GM23248 (cell line): ENCODE measurements at regions not wholly inside any gene's neighbourhood (a gene's known extent, or its start where the extent isn't known, plus 50 kb on each side); places are given as distances from the start of the nearest gene placed in this dataset.
"Not testable (repeated sequence)": the region's sequence is repeated elsewhere in the genome, so short reads cannot be mapped to it uniquely, and the experiment has no call there.

Experiments used
- EZH2 ChIP-seq: fragments of 200-600 bp; sonication (generic); IDR thresholded peaks from 2 replicates; pipeline ENCODE4 v1.6.1; 2018; ENCODE audit warnings: antibody characterized with exemption, mild to moderate bottlenecking; ENCODE audit not compliant: insufficient read depth, poor library complexity, severe bottlenecking
- EZH2phosphoT487 ChIP-seq: fragments of 200-600 bp; sonication (generic); IDR thresholded peaks from 2 replicates; pipeline ENCODE4 v1.6.1; 2018; ENCODE audit warnings: antibody characterized with exemption, moderate library complexity, mild to moderate bottlenecking, low read depth; ENCODE audit not compliant: insufficient read depth

DNA sequence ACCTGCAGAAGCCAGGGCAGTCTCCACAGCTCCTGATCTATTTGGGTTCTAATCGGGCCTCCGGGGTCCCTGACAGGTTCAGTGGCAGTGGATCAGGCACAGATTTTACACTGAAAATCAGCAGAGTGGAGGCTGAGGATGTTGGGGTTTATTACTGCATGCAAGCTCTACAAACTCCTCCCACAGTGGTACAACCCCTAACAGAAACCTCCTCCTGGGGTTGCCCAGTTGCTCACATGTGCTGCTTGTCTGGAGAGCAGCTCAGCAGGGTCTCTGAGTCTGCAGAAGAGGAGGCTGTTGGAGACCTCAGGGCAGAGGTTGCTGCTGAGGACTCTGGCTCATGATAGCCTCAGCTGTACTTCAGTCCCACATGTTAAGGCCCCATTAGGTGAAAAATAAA, 1269.1 kb downstream of the RPIA start:
- not testable (repeated sequence) for TF ChIP-seq EZH2, EZH2phosphoT487
